ENCODE measurements at regions not wholly inside any gene's neighbourhood (a gene's known extent, or its start where the extent isn't known, plus 50 kb on each side); places are given as distances from the start of the nearest gene placed in this dataset.

GRCh38 chr15:87151202-87151748 is 1071.6 kb downstream of the AGBL1 start:
- POLR2A ChIA-PET = no interaction called here
- Histone ChIP-seq H3K27ac (ENCODE audit: extremely low read depth, low read depth, low read length) (no peak overlapping the region), H3K4me1 (ENCODE audit: control insufficient read depth, insufficient read depth, low read length) (no peaks in the 10 kb centered on the region), H3K36me3 (ENCODE audit: control insufficient read depth in 2 of 2, insufficient read depth in 1 of 2, low read length in 2 of 2) (no peaks in the 10 kb centered on the region), H3K4me3 (ENCODE audit: low read depth, low read length) (no peak overlapping the region), H3K9me3 (ENCODE audit: control insufficient read depth, insufficient read depth, low read depth, low read length) (no peaks in the 10 kb centered on the region)
- TF ChIP-seq ZNF624 (tag by site-specific recombination; IDR thresholded peaks at IDR 0.05) (no peak), ZNF341 (tag by site-specific recombination; IDR thresholded peaks at IDR 0.05; ENCODE audit: low read depth) (no peak), ZNF561 (tag by site-specific recombination; IDR thresholded peaks at IDR 0.05; ENCODE audit: borderline replicate concordance) (no peak), ZNF211 (tag by site-specific recombination; IDR thresholded peaks at IDR 0.05; ENCODE audit: low read depth) (no peak), ZNF510 (tag by site-specific recombination; IDR thresholded peaks at IDR 0.05; ENCODE audit: insufficient replicate concordance) (no peak), ZNF404 (tag by site-specific recombination; IDR thresholded peaks at IDR 0.05) (no peak), ZNF214 (tag by site-specific recombination; IDR thresholded peaks at IDR 0.05; ENCODE audit: borderline replicate concordance) (no peak), SETDB1 (IDR thresholded peaks at IDR 0.05; ENCODE audit: insufficient read length, low read length) (no peak), ZNF660 (tag by site-specific recombination; IDR thresholded peaks at IDR 0.05) (no peak), ZNF777 (tag by site-specific recombination; IDR thresholded peaks at IDR 0.05; ENCODE audit: borderline replicate concordance) (no peak), ZNF558 (tag by site-specific recombination; IDR thresholded peaks at IDR 0.05) (no peak), HIC1 (tag by site-specific recombination; IDR thresholded peaks at IDR 0.05) (no peak), ZNF776 (tag by site-specific recombination; IDR thresholded peaks at IDR 0.05; ENCODE audit: borderline replicate concordance) (no peak), ZNF768 (tag by site-specific recombination; IDR thresholded peaks at IDR 0.05) (no peak), KLF8 (tag by site-specific recombination; IDR thresholded peaks at IDR 0.05) (no peak), ZBTB1 (tag by site-specific recombination; IDR thresholded peaks at IDR 0.05) (no peak)
- CTCF ChIA-PET = interaction anchor here (0.6 kb wide), 1 partner anchor 408 kb away, joined by 4 read pairs; no protein-coding TSS in a partner anchor

GRCh38 chr15:87145696-87146095 is 1066.0 kb downstream of the AGBL1 start:
- Histone ChIP-seq H3K27ac (ENCODE audit: extremely low read depth, low read depth, low read length) (no peak overlapping the region), H3K9me3 (ENCODE audit: control insufficient read depth, insufficient read depth, low read depth, low read length) (peaks cover 2% of the 10 kb centered on the region; the same call in 1 of the 2 replicates), H3K4me3 (ENCODE audit: low read depth, low read length) (no peak overlapping the region), H3K36me3 (ENCODE audit: control insufficient read depth in 2 of 2, insufficient read depth in 1 of 2, low read length in 2 of 2) (no peaks in the 10 kb centered on the region), H3K4me1 (ENCODE audit: control insufficient read depth, insufficient read depth, low read length) (no peaks in the 10 kb centered on the region)
- POLR2A ChIA-PET = no interaction called here
- CTCF ChIA-PET = no interaction called here
- no peak for TF ChIP-seq ATF2 (tag by site-specific recombination; IDR thresholded peaks at IDR 0.05; ENCODE audit: low read depth)
- TF ChIP-seq BCL11B (tag by site-specific recombination; IDR thresholded peaks at IDR 0.05; ENCODE audit: low read depth) = no peak
- no peak for TF ChIP-seq ZIC2 (tag by site-specific recombination; IDR thresholded peaks at IDR 0.05)
- no peak for TF ChIP-seq ZNF624 (tag by site-specific recombination; IDR thresholded peaks at IDR 0.05)
- no peak for TF ChIP-seq ZBTB7A (tag by site-specific recombination; IDR thresholded peaks at IDR 0.05; ENCODE audit: low read depth)
- no peak for TF ChIP-seq ZNF184 (tag by site-specific recombination; IDR thresholded peaks at IDR 0.05)
- TF ChIP-seq ZNF37A (tag by site-specific recombination; IDR thresholded peaks at IDR 0.05) = no peak
- TF ChIP-seq ZNF404 (tag by site-specific recombination; IDR thresholded peaks at IDR 0.05) = no peak
- no peak for TF ChIP-seq ZNF837 (tag by site-specific recombination; IDR thresholded peaks at IDR 0.05)
- no peak for TF ChIP-seq ZBTB1 (tag by site-specific recombination; IDR thresholded peaks at IDR 0.05)
- TF ChIP-seq ZNF768 (tag by site-specific recombination; IDR thresholded peaks at IDR 0.05) = no peak
- no peak for TF ChIP-seq ZNF704 (tag by site-specific recombination; IDR thresholded peaks at IDR 0.05)
- TF ChIP-seq ZNF639 (tag by site-specific recombination; IDR thresholded peaks at IDR 0.05) = no peak
- TF ChIP-seq YY1 (tag by site-specific recombination; IDR thresholded peaks at IDR 0.05) = no peak
- no peak for TF ChIP-seq ZNF776 (tag by site-specific recombination; IDR thresholded peaks at IDR 0.05; ENCODE audit: borderline replicate concordance)
- TF ChIP-seq ZNF707 (tag by site-specific recombination; IDR thresholded peaks at IDR 0.05) = no peak
- no peak for TF ChIP-seq ZNF26 (tag by site-specific recombination; IDR thresholded peaks at IDR 0.05)
